ENCODE measurements at regions not wholly inside any gene's neighbourhood (a gene's known extent, or its start where the extent isn't known, plus 50 kb on each side); places are given as distances from the start of the nearest gene placed in this dataset. TPM values are rescaled to one million over a fixed set of nuclear protein-coding genes. Genes with fewer than 3 reads are reported as not detected.

DNA sequence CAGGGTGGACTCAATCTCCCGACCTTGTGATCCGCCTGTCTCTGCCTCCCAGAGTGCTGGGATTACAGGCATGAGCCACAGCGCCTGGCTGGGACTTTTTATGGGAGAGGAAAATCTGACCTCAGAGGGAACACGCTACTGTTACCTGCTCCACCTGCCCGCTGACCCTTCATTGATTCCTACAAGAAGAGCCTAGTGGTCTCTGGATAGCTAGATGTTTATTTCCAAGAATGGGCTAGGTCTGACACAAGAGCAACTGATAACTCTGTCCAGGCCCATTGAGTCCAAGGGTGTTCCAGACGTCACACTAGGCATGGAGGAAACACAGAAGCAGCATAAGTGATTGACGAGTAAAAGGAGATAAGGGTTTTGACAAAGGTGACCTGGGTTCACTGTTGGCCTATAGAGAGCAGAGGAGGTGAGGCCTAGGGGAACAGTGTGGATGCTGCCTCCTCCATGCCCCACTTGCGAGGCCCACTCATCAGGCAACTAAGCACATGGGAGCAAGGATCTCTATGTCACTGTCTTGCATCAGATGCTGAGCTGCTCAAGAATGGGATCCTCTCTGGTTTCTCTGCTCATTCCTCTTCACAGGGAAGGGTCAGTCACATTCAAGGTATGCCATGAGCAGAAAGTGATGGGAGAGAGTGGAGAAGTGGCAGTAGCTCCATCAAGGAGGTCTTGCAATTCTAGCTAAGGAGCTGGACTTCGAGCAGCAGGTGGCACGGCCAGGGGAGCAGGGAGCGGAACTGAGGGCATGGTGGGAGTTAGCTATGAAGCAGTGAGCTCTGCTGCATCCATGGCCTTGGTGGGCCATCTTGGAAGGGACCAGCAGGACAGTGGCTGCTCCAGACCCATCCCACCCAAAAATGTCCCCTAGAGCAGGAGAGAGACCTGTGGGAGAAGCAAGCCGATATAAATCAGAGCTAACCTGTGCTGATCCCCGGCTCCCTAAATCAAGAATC lies 145.2 kb downstream of the WSCD1 start:
- DNase-seq (ENCODE audit: low read depth), result no peak

DNA sequence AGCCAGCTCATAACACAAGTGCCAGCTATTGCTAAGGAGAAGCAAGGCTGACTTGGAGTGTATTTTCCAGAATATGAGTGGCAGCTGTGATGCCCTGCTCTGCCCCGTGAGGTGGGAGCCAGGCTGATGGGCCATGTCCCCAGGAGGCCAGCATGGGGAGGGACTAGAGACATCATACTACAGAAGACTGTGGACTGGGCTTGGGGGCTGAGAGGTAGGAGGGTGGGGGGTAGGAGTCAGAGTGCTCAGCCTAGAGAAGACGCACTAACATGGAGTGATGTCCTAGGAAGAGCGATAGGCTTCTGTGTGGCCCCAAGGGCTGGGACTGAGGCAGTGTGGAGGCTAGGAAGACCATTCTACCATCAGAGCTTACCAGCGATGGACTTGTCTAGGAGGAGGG lies 143.7 kb downstream of the WSCD1 start:
- DNase-seq (ENCODE audit: low read depth), result no peak

DNA sequence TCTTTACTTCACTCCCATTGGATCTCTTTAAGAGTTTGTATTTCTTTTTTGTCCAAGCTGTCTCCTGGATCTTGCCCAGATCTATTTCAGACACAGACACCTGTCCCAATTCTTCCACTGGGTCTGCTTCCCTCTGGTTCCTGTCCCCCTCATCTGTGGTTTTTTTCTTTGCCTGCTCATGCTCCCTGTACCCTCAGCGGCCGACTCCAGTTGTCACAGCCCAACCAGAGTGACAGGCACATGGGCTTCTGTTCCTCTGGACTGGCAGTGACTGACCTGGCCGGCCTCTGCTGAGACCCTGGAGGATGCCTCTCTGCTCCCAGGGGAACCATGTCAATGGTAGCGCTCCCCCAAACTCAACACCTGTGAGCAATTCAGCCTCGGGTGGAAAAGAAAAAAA lies 142.6 kb downstream of the WSCD1 start:
- DNase-seq (ENCODE audit: low read depth), result no peak

DNA sequence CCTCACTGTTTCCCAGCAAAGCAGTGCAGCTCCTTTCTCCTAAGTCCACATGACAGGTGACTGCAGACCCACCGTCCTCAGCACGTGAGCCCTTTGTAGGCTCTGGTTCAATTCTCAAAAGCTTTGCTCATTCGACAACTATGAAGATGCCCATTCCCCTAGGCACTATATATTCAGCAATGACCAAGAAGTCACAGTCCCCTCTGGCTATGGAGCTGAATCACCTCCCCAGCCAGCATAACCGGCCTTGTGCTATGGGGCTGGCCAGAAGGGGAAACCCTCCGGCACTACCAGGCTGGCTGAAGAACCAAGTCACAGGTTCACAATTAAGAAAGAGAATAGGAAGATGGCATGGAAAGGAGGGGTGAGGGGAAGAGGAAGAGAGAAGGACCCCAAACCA lies 139.7 kb downstream of the WSCD1 start:
- DNase-seq (ENCODE audit: low read depth), result no peak

DNA sequence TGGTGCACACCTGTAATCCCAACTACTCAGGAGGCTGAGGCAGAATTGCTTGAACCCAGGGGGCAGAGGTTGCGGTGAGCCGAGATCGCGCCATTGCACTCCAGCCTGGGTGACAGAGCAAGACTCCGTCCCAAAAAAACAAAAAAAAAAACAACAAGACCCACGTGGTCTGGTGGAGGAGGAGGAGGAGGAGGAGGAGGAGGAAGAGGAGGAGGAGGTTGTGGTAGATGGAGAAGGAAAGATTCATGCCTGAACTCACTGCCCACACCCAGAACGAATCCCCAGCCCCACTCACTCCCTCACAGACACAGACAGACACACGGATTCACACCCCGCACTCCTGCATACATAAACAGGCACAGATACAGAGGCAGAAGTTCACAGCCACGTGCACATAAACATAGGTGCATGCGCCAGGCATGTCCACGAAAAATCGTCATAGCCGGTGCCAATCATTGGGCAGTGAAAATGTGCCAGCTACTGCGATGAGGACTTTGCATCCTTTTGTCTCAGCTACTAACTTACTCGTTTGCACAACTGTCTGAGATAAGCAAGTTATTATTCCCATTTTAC lies 138.5 kb downstream of the WSCD1 start:
- DNase-seq (ENCODE audit: low read depth), result no peak

DNA sequence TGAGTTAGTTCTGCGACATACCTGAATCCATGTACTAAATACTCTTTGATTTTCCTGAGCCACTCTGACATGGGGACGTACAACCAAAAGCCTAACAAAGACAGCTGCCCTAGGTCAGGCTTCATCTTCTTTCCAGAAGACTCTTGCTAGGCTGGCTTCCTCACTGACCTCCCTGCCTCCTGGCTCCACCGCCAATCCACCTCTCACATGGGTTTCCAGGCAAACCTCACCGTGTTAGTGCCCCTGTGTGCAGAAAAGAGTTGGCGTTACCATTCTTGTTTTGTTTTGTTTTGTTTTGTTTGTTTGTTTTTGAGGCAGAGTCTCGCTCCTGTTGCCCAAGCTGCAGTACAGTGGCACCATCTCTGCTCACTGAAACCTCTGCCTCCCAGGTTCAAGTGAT lies 135.3 kb downstream of the WSCD1 start:
- no peak for DNase-seq (ENCODE audit: low read depth)

DNA sequence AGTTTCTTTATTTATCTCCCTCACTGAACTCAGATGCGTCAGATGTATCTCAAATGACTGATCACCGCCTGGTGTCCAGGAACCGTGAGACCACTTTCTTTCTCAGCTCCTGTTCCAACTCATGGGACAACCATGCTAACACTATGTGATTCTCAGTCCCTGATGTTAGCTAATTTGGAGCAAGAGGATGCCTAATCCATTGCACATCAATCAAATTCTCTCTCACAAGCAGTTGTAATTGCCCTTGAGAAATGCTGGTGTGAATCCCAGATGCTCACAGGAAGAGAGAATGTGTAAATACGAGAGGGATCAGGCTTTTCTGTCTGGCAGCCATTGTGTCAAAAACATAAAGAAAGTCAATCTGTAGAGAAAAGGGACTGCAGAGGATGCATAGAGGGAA lies 134.9 kb downstream of the WSCD1 start:
- no peak for DNase-seq (ENCODE audit: low read depth)

DNA sequence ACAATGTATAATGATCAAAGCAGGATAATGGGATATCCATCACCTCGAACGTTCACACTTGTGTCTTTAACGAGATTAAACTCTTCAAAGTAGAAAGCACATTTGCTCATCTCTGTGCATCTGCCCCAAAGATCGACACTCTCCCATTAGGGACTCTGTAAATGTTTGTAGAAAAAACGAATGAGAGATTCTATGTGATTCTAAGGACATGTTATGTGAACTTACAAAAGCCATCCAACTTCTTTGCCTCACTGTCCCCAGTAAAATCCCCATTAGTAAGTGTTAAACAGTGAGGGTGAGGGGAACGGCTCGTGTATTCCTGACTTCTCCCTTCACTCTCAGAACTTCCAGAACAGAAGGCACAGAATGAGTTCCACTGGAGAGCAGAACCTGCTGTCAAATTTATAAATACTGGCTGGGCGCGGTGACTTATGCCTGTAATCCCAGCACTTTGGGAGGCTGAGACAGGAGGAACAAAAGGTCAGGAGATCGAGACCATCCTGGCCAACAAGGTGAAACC lies 134.1 kb downstream of the WSCD1 start:
- no peak for DNase-seq (ENCODE audit: low read depth)

DNA sequence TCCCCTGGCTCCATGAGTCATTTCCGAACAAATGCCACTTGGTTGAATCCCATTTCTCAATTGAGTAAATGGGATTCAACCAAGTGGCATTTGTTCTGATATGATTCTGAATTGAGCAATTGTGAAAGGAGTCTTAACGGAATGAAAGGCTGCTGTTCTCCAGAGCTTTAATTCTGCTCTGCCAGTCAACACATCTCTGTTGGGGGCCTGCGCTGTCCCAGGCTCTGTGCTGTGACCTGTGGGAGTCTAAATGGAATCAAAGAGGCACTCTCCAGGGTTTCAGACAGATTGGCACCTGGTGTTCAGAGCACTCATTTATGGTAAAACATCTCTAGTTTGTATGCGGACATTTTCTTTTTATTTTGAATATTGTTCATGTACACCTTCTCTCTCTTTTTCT lies 126.2 kb downstream of the WSCD1 start:
- no peak for DNase-seq (ENCODE audit: low read depth)

DNA sequence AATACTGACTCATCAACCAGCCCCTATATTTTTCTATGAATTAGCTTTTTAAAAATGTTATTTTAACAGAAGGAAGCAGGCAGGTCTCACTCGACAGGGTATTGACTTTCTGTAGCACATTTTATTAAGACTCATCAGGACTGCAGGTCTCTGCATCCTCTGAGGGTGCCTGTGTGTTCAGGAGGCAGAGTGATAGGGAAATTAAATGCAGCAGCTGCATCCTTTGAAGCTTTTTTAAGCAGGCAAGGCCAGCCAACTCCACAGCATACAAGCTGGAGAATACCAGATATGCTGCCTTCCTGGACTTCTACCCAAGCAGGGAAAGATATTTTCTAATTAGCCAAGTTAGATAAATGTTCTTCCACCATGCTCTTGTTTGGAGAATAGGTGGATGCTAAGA lies 124.9 kb downstream of the WSCD1 start:
- no peak for DNase-seq (ENCODE audit: low read depth)

DNA sequence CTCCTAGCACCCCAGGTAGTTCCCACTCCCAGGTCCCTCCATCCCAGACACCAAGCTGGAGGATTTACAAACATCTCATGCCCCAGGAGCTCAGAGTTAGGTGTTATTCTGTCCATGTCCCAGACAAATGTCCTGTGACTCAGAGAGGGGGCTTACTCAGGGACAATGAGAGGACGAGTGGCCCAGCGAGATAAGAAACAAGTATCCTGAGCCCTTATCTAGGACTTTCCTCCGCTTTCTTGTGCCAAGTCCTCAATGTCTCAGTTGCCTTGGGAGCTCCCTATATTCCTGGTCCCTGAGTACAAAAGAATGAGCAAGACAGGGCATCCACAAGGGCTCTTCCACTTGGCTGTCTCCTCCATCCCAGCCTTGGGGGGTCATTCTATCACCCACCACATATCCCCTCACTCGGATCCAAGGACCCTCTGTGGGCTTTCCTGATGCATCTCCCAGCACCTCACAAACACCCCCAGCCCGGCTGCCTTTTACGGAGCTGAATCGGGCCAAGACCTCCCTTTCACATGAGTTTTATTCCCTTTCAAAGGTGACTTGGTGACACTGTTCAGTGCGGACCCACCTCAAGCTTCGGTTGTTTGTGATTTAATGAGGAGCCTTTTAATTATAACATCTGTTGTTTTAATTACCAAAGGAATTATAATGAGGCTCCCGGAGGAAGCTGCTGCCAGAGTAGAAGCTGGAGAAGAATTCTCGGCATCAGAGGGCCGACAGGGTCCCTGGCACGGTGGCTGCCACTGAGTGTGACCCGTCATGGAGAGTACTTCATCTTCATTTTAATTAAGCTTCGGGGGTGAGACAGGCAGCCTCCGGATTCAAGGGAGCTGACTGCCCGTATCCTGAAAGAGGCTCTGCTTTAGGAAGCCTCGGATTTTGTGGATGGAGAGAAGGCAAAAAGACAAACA lies 121.5 kb downstream of the WSCD1 start:
- no peak for DNase-seq (ENCODE audit: low read depth)

DNA sequence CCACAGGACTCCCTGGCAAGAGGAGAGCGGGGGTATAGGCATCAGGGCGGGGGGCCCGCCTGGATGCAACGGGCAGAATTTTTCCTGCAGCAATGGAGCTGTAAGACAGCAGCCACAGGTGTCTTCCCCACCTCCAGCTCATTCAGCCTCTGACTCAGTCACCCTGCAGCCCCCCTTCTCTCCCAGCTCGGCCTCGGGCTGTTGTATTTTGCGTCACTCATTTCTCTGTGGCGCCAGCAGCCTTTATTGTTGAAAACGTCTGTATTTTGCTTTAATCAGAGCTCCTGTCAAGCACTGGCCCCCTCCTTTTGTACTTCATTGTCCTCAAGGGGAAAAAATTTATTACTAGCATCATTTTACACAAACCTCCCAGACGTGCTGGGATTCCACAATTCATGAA lies 117.7 kb downstream of the WSCD1 start:
- peak; percentile 7 for DNase-seq (ENCODE audit: low read depth)

DNA sequence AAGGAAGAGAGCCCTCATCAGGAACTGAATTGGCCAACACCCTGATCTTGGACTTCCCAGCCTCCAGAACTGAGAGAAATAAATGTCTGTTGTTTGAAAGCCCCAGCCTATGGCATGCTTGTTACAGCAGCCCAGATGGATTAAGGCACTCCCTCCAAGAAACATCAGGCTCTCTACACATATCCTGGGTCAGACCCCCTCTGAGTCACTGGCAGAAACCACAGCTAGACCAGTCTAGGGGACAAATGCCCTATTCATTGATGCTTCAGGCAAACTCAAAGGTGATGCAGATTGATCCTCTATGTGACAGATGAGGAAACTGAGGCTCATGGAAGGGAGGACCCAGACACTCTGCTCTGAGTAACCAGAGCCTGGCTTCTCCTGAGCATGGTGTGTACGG lies 116.8 kb downstream of the WSCD1 start:
- peak; percentile 10 for DNase-seq (ENCODE audit: low read depth)

DNA sequence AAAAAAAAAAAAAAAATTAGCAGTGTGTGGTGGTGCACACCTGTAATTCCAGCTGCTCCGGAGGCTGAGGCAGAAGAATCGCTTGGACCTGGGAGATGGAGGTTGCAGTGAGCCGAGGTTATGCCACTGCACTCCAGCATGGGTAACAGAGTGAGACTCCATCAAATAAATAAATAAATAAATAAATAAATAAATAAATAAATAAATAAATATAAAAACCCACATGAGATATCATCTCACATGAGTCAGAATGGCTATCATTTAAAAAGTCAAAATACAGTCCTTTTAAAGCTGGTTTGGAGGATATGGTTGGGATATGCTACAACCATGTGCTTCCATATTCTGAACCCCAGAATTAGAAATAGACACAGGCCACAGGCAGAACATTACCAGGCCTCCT lies 114.3 kb downstream of the WSCD1 start:
- DNase-seq (ENCODE audit: low read depth), result no peak

DNA sequence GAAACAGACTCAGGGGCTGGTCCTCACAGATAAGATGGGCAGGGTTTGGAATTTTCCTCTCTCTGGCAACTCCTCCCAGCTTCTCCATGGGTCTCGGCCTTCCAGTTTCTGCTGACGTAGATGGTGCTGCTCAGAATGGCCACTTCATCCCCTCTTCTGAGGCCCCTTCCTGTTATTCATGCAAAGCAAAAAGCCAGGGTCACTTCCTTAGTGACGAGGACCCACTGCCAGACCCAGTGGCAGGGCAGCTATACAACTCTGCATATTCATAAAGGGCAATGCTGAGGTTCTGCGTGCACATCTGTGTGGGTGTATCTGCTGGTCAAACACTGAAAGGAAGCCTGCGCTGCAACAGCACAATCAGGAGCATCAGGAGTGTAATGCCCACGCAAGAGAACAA lies 108.8 kb downstream of the WSCD1 start:
- no peak for DNase-seq (ENCODE audit: low read depth)

DNA sequence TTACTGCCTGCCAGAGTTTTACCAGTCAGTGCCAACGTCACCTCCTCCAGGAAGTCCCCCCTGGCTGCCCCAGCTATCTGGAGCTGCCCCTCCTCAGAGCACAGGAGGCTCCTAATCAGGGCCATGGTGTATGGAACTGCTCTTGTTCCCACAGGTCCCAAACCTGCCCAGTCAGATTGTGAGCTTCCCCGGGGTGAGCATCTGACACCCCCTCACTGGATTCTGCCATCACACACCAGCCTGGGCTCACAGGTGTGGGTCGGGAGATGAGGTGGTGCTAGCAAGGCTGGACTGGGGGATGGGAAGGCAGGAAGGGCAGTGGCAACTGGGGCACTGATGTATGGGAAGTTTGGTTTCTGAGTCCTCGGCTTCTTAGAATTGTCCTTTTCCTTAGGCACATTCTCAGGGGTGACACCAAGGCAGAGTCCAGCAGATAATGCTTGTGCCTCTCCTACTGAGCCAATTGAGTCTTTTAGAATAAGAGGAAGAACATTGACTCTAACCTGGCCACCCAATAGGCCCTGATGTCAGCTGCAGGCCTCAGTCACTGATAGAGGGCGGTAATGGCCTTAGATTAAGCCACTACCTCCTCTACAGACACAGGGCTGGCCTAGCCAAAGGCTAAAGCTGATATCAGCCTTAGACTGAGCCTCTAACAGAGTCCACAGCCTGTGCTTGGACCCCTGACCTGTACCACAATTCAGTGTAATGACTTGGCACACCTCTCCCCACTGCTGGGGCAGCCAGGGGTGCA lies 107.9 kb downstream of the WSCD1 start:
- no peak for DNase-seq (ENCODE audit: low read depth)

Small RNA genes in the stretch of these regions (small RNA-seq; reads per million reads assigned to genes)
- gene RNU6-1264P, result not detected

Data from HT1080 (cell line).